GM18873 (cell line): ENCODE measurements at regions not wholly inside any gene's neighbourhood (a gene's known extent, or its start where the extent isn't known, plus 50 kb on each side); places are given as distances from the start of the nearest gene placed in this dataset.
"Not testable (repeated sequence)": the region's sequence is repeated elsewhere in the genome, so short reads cannot be mapped to it uniquely, and the experiment has no call there.

Experiments used
- ATAC-seq: cut with Tn5 transposase; IDR thresholded peaks from one replicate; pipeline ENCODE4 v1.9.1; 2021; ENCODE audit warnings: mild to moderate bottlenecking, moderate library complexity, moderate number of reproducible peaks; ENCODE audit not compliant: unreplicated experiment, low FRiP score

DNA sequence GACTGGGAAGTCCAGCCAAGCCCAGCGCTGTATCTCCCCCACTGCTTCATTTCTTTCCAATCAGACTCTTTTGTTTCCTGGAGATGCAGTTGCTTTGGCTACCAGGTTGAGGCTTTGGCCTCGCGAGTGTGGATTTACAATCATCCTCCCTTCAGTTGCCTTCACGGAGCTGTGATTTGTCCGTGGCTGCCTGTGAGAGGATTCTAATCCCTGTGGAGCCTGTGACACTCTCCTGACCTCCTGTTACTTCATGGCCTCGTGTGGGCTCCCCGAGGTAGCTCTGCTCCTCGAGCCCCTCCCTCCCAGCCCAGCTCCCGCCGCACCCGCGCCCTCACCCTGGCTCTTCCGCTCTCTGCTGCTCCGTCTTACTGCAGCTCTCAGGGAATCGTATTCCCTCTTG lies 107.2 kb upstream of the STC2 start:
- ATAC-seq: no peak

GRCh38 chr5:173434270-173434669 lies 106.1 kb upstream of the STC2 start:
- no peak for ATAC-seq

- ATAC-seq: no peak
Observed at GRCh38 chr5:173430394-173430793, 102.2 kb upstream of the STC2 start.

- ATAC-seq: no peak
Observed at GRCh38 chr5:173429489-173430150, 101.4 kb upstream of the STC2 start.

DNA sequence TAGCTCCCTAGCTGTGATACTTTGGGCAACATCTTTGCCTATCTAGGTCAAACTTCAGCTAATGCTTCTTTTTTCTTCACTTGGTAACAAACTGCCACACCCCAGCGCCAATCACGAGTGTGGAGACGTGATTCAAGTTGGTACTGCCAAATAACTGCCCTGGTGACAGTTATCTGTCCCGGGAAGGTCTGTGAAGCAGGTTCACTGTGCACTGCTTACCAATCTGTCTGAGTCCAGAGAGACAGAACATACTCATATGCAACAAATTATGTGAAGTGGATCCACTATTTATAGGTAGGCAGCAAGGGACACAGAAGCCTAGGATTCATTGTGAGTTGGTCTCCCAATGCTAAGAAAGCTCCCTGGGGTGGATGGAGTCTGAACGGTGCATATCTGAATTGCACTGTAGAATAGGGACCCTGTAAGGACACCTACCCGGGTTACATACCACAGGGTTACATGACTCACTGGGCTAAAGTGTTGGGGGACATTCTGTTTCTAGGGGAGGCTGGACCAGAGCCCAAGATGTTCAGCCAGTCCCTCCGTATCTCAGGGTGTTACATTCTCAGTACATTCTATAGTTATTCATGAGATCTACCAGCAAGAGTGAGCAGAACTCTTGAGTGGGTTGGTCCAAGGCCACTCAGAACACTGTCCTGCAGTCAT lies 95.4 kb upstream of the STC2 start:
- no peak for ATAC-seq

DNA sequence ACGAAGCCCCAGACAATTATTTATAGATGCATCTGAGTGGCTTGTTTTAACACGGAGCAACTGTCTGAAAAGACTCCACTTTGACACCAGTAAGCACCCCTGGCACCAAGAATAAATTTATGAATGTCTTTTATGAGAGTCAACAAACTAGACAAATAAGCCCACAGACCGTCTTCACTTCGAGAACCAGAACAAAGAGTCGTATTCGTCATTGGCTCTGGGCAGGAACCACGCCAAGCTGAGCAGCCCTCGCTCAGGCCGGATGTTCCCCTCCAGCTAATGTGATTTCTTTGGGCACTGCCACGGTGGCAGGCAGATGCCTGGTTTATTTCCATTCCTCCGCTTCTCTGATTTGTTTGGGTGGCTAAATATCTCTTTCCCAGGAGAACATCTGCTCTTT lies 91.9 kb upstream of the STC2 start:
- no peak for ATAC-seq

DNA sequence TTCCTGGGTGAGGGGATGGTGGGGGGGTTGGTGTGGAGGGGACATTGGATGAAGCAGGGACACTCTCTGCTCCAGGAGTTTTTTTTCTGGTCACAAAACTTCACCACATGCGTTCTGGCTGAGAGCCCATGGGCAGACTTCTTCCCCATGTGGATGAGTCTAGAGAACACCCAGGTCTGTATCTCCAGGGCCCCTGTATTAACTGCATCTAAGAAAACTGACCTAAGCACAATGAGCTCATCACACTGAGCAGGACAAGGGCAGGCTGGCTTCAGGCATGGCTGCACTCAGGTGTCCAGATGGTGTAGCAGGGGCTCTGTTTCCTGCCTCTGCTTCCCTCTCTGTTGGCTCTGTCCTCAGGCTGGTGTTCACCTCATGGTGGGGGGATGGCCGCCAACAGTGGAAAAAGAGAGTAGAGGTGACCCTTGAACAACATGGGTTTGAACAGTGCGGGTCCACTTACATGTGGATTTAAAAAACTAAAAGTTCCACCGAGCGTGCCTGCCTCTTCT lies 85.3 kb upstream of the STC2 start:
- no peak for ATAC-seq

GRCh38 chr5:173412566-173412965 lies 84.4 kb upstream of the STC2 start:
- no peak for ATAC-seq

- ATAC-seq: no peak
Observed at GRCh38 chr5:173411791-173412555, 83.8 kb upstream of the STC2 start.

DNA sequence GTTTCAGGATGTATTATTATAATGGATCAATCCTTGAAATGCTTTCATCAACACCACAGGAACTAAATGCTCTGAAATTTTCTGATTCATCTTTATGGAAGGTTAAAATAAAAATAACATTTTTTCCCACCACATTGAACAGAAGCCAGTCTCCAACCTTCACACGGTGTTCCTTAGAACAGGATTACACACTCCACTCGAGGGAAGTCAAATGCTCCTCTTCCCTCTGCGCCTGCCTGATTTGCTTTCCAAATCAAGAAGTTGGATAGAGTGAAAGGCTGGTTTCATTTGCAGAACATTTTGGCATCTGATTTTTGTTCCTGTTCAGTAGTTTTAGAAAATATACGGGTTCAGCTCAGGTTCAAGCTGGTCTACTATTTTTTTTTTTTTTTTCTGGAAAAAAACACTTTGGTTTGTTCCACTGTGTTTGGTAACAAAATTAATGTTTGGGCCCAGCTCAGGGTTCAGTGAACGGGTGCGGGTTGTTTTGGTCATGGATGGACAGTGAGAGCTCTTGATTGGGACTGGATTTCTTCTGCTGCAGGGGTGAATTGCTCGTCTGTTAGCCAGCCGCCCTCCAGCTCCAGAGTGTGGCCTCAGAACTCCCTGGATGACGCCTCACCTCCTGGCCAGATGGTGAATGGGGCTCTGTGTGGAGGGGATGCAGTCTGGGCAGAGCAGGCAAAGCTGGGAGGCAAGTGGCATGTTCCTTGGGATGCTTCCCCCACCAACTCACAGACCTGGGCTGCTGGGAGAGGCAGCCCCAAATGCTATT lies 82.4 kb upstream of the STC2 start:
- ATAC-seq: no peak

DNA sequence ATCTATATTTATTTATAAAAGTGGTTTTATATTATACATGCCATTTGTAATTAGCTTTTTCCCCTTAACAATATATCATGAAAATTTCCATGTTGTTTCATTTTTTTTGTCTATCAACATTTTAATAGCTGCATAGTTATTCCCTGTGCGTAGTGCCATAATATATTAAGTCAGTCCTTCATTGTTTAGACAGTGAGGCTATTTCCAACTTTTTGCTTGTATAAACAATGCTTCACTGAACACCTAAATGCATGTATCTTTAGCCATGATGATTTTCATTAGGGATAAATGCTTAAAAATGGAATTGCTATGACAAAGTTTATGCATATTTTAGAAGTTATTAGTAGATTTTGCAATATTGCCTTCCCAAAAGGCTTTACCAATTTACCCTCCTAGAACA lies 80.7 kb upstream of the STC2 start:
- ATAC-seq: no peak

DNA sequence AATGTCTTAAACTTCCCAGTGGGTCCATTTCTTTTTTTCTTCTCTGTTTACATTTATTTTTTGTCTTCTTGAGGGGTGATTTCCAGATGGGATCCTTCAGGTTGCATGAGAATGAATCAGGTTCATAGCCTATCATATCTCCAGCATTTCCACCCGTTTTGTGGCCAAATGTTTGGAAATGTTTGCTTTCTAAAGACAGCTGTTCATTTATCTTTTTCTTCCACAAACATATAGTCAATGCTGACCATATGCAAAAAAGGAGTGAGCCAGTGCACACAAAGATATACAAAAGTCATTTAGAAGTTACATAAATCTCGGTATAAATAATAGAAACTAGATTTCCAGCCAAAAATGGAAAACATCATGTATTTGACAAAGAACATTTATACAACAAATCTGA lies 71.6 kb upstream of the STC2 start:
- no peak for ATAC-seq

GRCh38 chr5:173397516-173397915 lies 69.3 kb upstream of the STC2 start:
- ATAC-seq: no peak

DNA sequence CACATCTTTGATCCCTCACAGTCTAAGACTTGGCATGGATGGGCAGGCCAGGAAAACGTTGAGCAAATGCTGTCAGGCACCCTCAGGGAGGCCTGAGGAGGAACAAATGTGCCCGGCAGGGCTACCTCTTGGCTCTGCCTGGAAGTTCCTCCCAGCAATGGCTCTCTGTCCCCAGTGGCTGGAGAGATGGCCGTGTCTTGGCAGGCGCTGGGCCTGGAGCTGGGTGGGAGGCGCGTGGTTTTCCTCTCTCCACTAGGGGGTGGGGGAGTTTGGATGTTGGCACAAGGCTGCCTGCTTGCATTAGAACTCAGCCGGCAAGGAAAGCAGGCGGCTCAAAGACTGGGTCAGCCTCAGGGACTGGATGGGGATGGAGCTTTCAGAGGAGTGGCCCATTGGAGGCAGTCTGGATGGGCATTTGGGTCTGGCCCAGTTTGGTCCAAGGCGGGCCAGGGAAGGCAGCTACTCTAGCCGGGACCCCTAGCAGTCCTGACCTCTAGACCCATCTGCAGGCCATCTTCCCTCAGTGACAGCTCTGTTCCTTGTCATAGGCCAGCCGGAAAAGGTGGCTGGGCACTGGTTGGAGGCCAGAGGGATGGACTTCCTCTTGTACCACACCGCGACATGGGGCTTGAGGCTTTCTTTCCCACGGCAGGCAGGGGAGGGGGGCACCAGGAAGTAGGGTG lies 68.2 kb upstream of the STC2 start:
- ATAC-seq: no peak

GRCh38 chr5:173395933-173396308 lies 67.7 kb upstream of the STC2 start:
- no peak for ATAC-seq

GRCh38 chr5:173395257-173395932 lies 67.2 kb upstream of the STC2 start:
- ATAC-seq: no peak

GRCh38 chr5:173394701-173395100 lies 66.5 kb upstream of the STC2 start:
- no peak for ATAC-seq

DNA sequence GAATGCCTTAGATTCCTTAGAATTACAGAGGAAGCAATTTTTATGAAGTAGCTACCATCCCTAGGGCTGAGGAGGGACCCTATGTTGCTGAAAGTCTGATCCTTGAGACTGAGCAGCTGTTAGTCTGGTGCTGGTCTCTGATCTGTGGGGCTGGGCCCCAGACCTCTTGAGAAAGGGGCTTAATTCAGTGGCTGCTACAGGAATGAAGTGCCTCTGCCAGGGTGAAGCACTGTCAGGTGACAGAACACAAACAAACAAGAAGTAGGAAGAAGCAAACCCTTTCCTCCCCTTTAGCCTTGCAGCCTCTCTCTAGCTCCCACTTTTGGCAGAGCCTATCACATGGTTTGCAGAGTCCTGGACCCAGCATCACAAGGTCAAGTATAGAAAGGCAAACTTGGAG lies 64.0 kb upstream of the STC2 start:
- ATAC-seq: no peak

GRCh38 chr5:173391031-173391430 lies 62.8 kb upstream of the STC2 start:
- ATAC-seq: no peak

DNA sequence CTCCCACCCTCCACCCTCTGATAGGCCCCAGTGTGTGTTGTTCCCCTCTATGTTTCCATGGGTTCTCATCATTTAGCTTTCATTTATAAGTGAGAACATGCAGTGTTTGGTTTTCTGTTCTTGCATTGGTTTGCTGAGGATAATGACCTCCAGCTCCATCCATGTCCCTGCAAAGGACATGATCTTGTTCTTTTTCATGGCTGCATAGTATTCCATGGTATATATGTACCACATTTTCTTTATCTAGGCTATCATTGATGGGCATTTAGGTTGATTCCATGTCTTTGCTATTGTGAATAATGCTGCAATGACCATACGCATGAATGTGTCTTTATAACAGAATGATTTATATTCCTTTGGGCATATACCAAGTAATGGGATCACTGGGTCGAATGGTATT lies 59.1 kb upstream of the STC2 start:
- ATAC-seq: not testable (repeated sequence)
